H1 (cell line): ENCODE measurements at regions not wholly inside any gene's neighbourhood (a gene's known extent, or its start where the extent isn't known, plus 50 kb on each side); places are given as distances from the start of the nearest gene placed in this dataset.

Experiments
- BACH1 ChIP-seq: IDR thresholded peaks from 2 replicates; pipeline ENCODE4 v1.6.1; 2012; ENCODE audit warnings: low read length, improper control_type of control experiment
- CREB1 ChIP-seq: IDR thresholded peaks from 2 replicates; pipeline ENCODE4 v1.6.1; 2012; ENCODE audit warnings: inconsistent platforms
- CTCF ChIP-seq, 3 experiments: IDR thresholded peaks; 1 replicate in 2 of 3; 2 replicates in 1 of 3; pipeline versions ENCODE4 v1.5.1 to v1.6.1; 2011; ENCODE audit warnings: low read length in 3 of 3, mild to moderate bottlenecking in 3 of 3, inconsistent platforms in 2 of 3, low read depth in 1 of 3, moderate library complexity in 1 of 3; ENCODE audit not compliant: insufficient read depth in 1 of 3; ENCODE audit errors: control extremely low read depth in 1 of 3
- EGR1 ChIP-seq: IDR thresholded peaks from 2 replicates; pipeline ENCODE4 v1.6.1; 2011; ENCODE audit warnings: low read depth, low read length, borderline replicate concordance
- GTF2F1 ChIP-seq: IDR thresholded peaks from 2 replicates; pipeline ENCODE4 v1.6.1; 2012; ENCODE audit warnings: low read depth, low read length, improper control_type of control experiment, borderline replicate concordance
- HDAC6 ChIP-seq: IDR thresholded peaks from one replicate; pipeline ENCODE4 v1.7.1; 2012; ENCODE audit warnings: low read depth, mild to moderate bottlenecking, inconsistent platforms, low read length, moderate library complexity
- JUND ChIP-seq: IDR thresholded peaks from 2 replicates; pipeline ENCODE4 v1.6.1; 2011; ENCODE audit warnings: mild to moderate bottlenecking, improper control_type of control experiment, low read length
- POLR2AphosphoS5 ChIP-seq: IDR thresholded peaks from 2 replicates; pipeline ENCODE4 v1.6.1; 2011; ENCODE audit warnings: low read depth, low read length
- SIN3A ChIP-seq, 2 experiments: IDR thresholded peaks in 1 of 2; conservative IDR thresholded peaks in 1 of 2; 2 replicates each; pipeline ENCODE4 v1.6.1; 2011 to 2012; ENCODE audit warnings: low read length in 2 of 2, improper control_type of control experiment in 1 of 2, low read depth in 1 of 2, mild to moderate bottlenecking in 1 of 2
- SRF ChIP-seq: IDR thresholded peaks from 2 replicates; pipeline ENCODE4 v1.6.1; 2011; ENCODE audit warnings: mild to moderate bottlenecking, low read depth, low read length, moderate library complexity
- SUZ12 ChIP-seq: fragments of 200-600 bp; sonication (generic); IDR thresholded peaks from 2 replicates; pipeline ENCODE4 v1.6.1; 2012; ENCODE audit warnings: mild to moderate bottlenecking, inconsistent platforms, low read length, moderate library complexity, mixed read lengths
- TF ChIP-seq, protein P1 (sequence below): IDR thresholded peaks from 2 replicates; pipeline ENCODE4 v1.6.1; 2011; ENCODE audit warnings: low read depth, mild to moderate bottlenecking, low read length; ENCODE audit not compliant: insufficient read depth

DNA sequence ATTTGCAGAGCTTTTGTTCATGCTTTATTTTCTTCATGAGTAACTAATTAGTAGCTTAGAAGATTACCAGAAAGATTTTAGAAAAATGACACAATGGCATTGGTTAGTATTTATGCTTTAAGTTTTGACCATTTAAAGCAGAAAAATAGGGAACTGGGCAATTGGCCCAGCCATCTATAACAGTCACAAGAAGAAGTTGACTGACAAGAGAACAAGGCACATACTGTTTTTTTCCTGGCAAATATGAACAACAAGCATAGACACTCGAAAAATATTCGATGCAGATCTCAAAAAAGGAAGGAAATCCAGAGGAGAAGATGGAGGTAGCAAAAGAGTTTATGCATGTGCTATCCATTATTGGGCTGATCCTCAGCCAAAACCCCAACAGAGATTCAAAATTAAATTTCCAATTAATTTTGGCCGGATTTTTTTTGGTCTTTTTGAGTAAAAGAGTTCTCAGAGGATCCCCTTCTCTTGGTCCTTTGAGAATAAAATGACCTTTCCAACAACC lies 200.8 kb upstream of the SLC35G4 start:
- TF ChIP-seq EGR1 (no peak), SIN3A (conservative IDR thresholded peaks at IDR 0.05 in 1 of 2, IDR thresholded peaks at IDR 0.05 in 1 of 2; ENCODE audit: low read depth in 1 of 2, low read length in 2 of 2) (no peak), SUZ12 (no peak), BACH1 (no peak), POLR2AphosphoS5 (no peak), SRF (no peak), CREB1 (no peak), GTF2F1 (no peak), CTCF (IDR thresholded peaks at IDR 0.05; ENCODE audit: control extremely low read depth in 1 of 3, insufficient read depth in 1 of 3, low read depth in 1 of 3, low read length in 3 of 3) (no peak), HDAC6 (no peak), JUND (no peak)
- TF ChIP-seq, protein P1, sequence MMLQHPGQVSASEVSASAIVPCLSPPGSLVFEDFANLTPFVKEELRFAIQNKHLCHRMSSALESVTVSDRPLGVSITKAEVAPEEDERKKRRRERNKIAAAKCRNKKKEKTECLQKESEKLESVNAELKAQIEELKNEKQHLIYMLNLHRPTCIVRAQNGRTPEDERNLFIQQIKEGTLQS, result no peak
